ENCODE measurements at regions not wholly inside any gene's neighbourhood (a gene's known extent, or its start where the extent isn't known, plus 50 kb on each side); places are given as distances from the start of the nearest gene placed in this dataset.

GRCh38 chr6:93794166-93794565 lies 374.8 kb upstream of the EPHA7 start:
- Histone ChIP-seq H3K27me3 (ENCODE audit: control insufficient read depth, insufficient read depth, low read length) (no peaks in the 10 kb centered on the region), H3K9me3 (ENCODE audit: control insufficient read depth, insufficient read depth, low read length) (no peaks in the 10 kb centered on the region), H3K4me3 (ENCODE audit: low read depth, low read length) (no peak overlapping the region), H3K4me1 (ENCODE audit: control insufficient read depth, insufficient read depth, low read length) (no peaks in the 10 kb centered on the region), H3K36me3 (ENCODE audit: control insufficient read depth, insufficient read depth, low read length) (no peaks in the 10 kb centered on the region), H3K27ac (ENCODE audit: low read depth, low read length) (no peak overlapping the region)
- DNase-seq (ENCODE audit: low read depth in 4 of 6, low spot score in 6 of 6), result no peak

- no peaks in the 10 kb centered on the region for H3K36me3 ChIP-seq (ENCODE audit: control insufficient read depth, insufficient read depth, low read length)
- WGBS (ENCODE audit: insufficient coverage), result 79% methylated on average over 3 of the region's 4 CpGs
- no peaks in the 10 kb centered on the region for H3K4me1 ChIP-seq (ENCODE audit: control insufficient read depth, insufficient read depth, low read length)
- H3K4me3 ChIP-seq (ENCODE audit: low read depth, low read length), result no peak overlapping the region
- H3K27me3 ChIP-seq (ENCODE audit: control insufficient read depth, insufficient read depth, low read length), result no peaks in the 10 kb centered on the region
- no peak overlapping the region for H3K27ac ChIP-seq (ENCODE audit: low read depth, low read length)
- no peak for DNase-seq (ENCODE audit: low read depth in 4 of 6, low spot score in 6 of 6)
- H3K9me3 ChIP-seq (ENCODE audit: control insufficient read depth, insufficient read depth, low read length), result no peaks in the 10 kb centered on the region
Measured at GRCh38 chr6:93792746-93793145, 373.4 kb upstream of the EPHA7 start.

- Histone ChIP-seq H3K36me3 (ENCODE audit: control insufficient read depth, insufficient read depth, low read length) (no peaks in the 10 kb centered on the region), H3K27me3 (ENCODE audit: control insufficient read depth, insufficient read depth, low read length) (no peaks in the 10 kb centered on the region), H3K9me3 (ENCODE audit: control insufficient read depth, insufficient read depth, low read length) (no peaks in the 10 kb centered on the region), H3K4me1 (ENCODE audit: control insufficient read depth, insufficient read depth, low read length) (no peaks in the 10 kb centered on the region), H3K27ac (ENCODE audit: low read depth, low read length) (no peak overlapping the region), H3K4me3 (ENCODE audit: low read depth, low read length) (no peak overlapping the region)
- DNase-seq (ENCODE audit: low read depth in 4 of 6, low spot score in 6 of 6), result no peak
- no CpG with 5 or more reads among the region's 1 CpG for WGBS (ENCODE audit: insufficient coverage)
Measured at GRCh38 chr6:93790981-93791380, 371.6 kb upstream of the EPHA7 start.

- no peaks in the 10 kb centered on the region for H3K36me3 ChIP-seq (ENCODE audit: control insufficient read depth, insufficient read depth, low read length)
- H3K4me3 ChIP-seq (ENCODE audit: low read depth, low read length), result no peak overlapping the region
- DNase-seq (ENCODE audit: low read depth in 4 of 6, low spot score in 6 of 6), result no peak
- no peaks in the 10 kb centered on the region for H3K4me1 ChIP-seq (ENCODE audit: control insufficient read depth, insufficient read depth, low read length)
- no CpG with 5 or more reads among the region's 2 CpGs for WGBS (ENCODE audit: insufficient coverage)
- no peak overlapping the region for H3K27ac ChIP-seq (ENCODE audit: low read depth, low read length)
- no peaks in the 10 kb centered on the region for H3K9me3 ChIP-seq (ENCODE audit: control insufficient read depth, insufficient read depth, low read length)
- H3K27me3 ChIP-seq (ENCODE audit: control insufficient read depth, insufficient read depth, low read length), result no peaks in the 10 kb centered on the region
Measured at GRCh38 chr6:93789532-93789931, 370.2 kb upstream of the EPHA7 start.

- Histone ChIP-seq H3K36me3 (ENCODE audit: control insufficient read depth, insufficient read depth, low read length) (no peaks in the 10 kb centered on the region), H3K4me1 (ENCODE audit: control insufficient read depth, insufficient read depth, low read length) (no peaks in the 10 kb centered on the region), H3K4me3 (ENCODE audit: low read depth, low read length) (no peak overlapping the region), H3K27me3 (ENCODE audit: control insufficient read depth, insufficient read depth, low read length) (no peaks in the 10 kb centered on the region), H3K27ac (ENCODE audit: low read depth, low read length) (peak overlapping the region; percentile 47), H3K9me3 (ENCODE audit: control insufficient read depth, insufficient read depth, low read length) (no peaks in the 10 kb centered on the region)
- DNase-seq (ENCODE audit: low read depth in 4 of 6, low spot score in 6 of 6), result no peak
- WGBS (ENCODE audit: insufficient coverage), result 60% methylated on average over 1 of the region's 3 CpGs
Measured at GRCh38 chr6:93787841-93788240, 368.5 kb upstream of the EPHA7 start.

GRCh38 chr6:93786474-93787330 lies 367.3 kb upstream of the EPHA7 start:
- peak in 2 of 6 donors; percentile 42 to 63 for DNase-seq (ENCODE audit: low read depth in 4 of 6, low spot score in 6 of 6)
- peak overlapping the region; percentile 48 for H3K27ac ChIP-seq (ENCODE audit: low read depth, low read length)
- no peaks in the 10 kb centered on the region for H3K27me3 ChIP-seq (ENCODE audit: control insufficient read depth, insufficient read depth, low read length)
- H3K9me3 ChIP-seq (ENCODE audit: control insufficient read depth, insufficient read depth, low read length), result no peaks in the 10 kb centered on the region
- no peak overlapping the region for H3K4me3 ChIP-seq (ENCODE audit: low read depth, low read length)
- no peaks in the 10 kb centered on the region for H3K36me3 ChIP-seq (ENCODE audit: control insufficient read depth, insufficient read depth, low read length)
- WGBS (ENCODE audit: insufficient coverage), result 40% methylated on average over 1 of the region's 6 CpGs
- H3K4me1 ChIP-seq (ENCODE audit: control insufficient read depth, insufficient read depth, low read length), result no peaks in the 10 kb centered on the region

- no peaks in the 10 kb centered on the region for H3K27me3 ChIP-seq (ENCODE audit: control insufficient read depth, insufficient read depth, low read length)
- peak overlapping the region; percentile 48 for H3K27ac ChIP-seq (ENCODE audit: low read depth, low read length)
- H3K36me3 ChIP-seq (ENCODE audit: control insufficient read depth, insufficient read depth, low read length), result no peaks in the 10 kb centered on the region
- H3K4me3 ChIP-seq (ENCODE audit: low read depth, low read length), result no peak overlapping the region
- DNase-seq (ENCODE audit: low read depth in 4 of 6, low spot score in 6 of 6), result no peak
- no peaks in the 10 kb centered on the region for H3K9me3 ChIP-seq (ENCODE audit: control insufficient read depth, insufficient read depth, low read length)
- H3K4me1 ChIP-seq (ENCODE audit: control insufficient read depth, insufficient read depth, low read length), result no peaks in the 10 kb centered on the region
- WGBS (ENCODE audit: insufficient coverage), result no CpG with 5 or more reads among the region's 3 CpGs
Measured at GRCh38 chr6:93785694-93786030, 366.3 kb upstream of the EPHA7 start.

- WGBS (ENCODE audit: insufficient coverage), result 22% methylated on average over 3 of the region's 8 CpGs
- peak overlapping the region; percentile 48 for H3K27ac ChIP-seq (ENCODE audit: low read depth, low read length)
Measured at GRCh38 chr6:93784794-93785693, 365.7 kb upstream of the EPHA7 start.

GRCh38 chr6:93779086-93779841 lies 359.9 kb upstream of the EPHA7 start:
- peak overlapping the region; percentile 16 for H3K4me3 ChIP-seq (ENCODE audit: low read depth, low read length)
- no peaks in the 10 kb centered on the region for H3K9me3 ChIP-seq (ENCODE audit: control insufficient read depth, insufficient read depth, low read length)
- H3K27me3 ChIP-seq (ENCODE audit: control insufficient read depth, insufficient read depth, low read length), result no peaks in the 10 kb centered on the region
- 27% methylated on average over 9 of the region's 12 CpGs for WGBS (ENCODE audit: insufficient coverage)
- peak overlapping the region; percentile 86 for H3K27ac ChIP-seq (ENCODE audit: low read depth, low read length)
- no peaks in the 10 kb centered on the region for H3K36me3 ChIP-seq (ENCODE audit: control insufficient read depth, insufficient read depth, low read length)
- H3K4me1 ChIP-seq (ENCODE audit: control insufficient read depth, insufficient read depth, low read length), result no peaks in the 10 kb centered on the region
- peak in 2 of 6 donors; percentile 74 to 79 for DNase-seq (ENCODE audit: low read depth in 4 of 6, low spot score in 6 of 6)

More at GRCh38 chr6:93784794-93785693, 365.7 kb upstream of the EPHA7 start:
- Histone ChIP-seq H3K4me1 (ENCODE audit: control insufficient read depth, insufficient read depth, low read length) (no peaks in the 10 kb centered on the region), H3K4me3 (ENCODE audit: low read depth, low read length) (no peak overlapping the region), H3K27me3 (ENCODE audit: control insufficient read depth, insufficient read depth, low read length) (no peaks in the 10 kb centered on the region), H3K9me3 (ENCODE audit: control insufficient read depth, insufficient read depth, low read length) (no peaks in the 10 kb centered on the region), H3K36me3 (ENCODE audit: control insufficient read depth, insufficient read depth, low read length) (no peaks in the 10 kb centered on the region)
- peak in 3 of 6 donors; percentile 57 to 73 (median 67) for DNase-seq (ENCODE audit: low read depth in 4 of 6, low spot score in 6 of 6)
